8988T (cell line): ENCODE measurements at regions not wholly inside any gene's neighbourhood (a gene's known extent, or its start where the extent isn't known, plus 50 kb on each side); places are given as distances from the start of the nearest gene placed in this dataset.
"Not testable (repeated sequence)": the region's sequence is repeated elsewhere in the genome, so short reads cannot be mapped to it uniquely, and the experiment has no call there.

ENCODE experiments used
- DNase-seq: peaks from one replicate; pipeline ENCODE4 v3.0.0; 2011

DNA sequence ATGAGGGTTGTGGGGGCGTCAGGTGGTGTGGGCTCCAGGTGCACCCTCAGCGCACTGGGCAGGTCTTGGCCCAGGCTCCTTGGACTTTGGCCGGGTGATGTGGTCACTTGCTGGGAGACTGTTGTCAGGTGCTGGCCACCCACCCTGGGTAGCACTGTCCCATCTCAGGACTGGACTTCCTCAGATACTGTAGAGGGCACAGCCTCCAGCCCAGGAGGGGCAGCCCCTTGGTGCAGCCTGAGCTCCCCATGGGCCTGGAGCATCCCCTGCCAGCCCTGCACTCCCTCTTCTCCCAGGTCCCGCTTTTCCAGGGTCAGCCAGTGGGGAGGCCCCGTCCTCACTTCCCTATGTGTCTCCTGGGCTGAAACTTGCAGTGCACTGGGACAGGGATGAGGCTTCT, 592.3 kb downstream of the CWH43 start:
- DNase-seq = not testable (repeated sequence)

DNA sequence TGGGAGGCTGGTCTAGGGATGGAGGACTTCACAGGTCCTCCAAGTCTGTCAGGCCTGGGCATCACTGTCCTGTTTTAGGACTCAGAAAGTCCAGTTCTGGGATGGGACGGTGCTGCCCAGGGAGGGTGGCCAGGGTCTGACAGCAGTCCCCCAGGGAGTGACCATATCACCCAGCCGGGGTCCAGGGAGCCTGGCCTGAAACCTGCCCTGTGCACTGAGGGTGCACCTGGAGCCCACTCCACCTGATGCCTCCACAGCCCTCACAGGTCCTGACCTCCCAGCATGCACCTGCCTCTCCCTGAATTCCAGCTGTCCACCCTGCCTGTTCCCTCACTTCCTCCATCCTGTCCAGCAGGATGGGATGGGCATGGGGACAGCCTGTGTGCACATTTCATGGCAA, 592.8 kb downstream of the CWH43 start:
- not testable (repeated sequence) for DNase-seq

- not testable (repeated sequence) for DNase-seq
These were observed 594.1 kb downstream of the CWH43 start for GRCh38 chr4:49580166-49580565.

- not testable (repeated sequence) for DNase-seq
These were observed 602.3 kb downstream of the CWH43 start for GRCh38 chr4:49588401-49588800.

GRCh38 chr4:49618436-49618835, 632.4 kb downstream of the CWH43 start:
- not testable (repeated sequence) for DNase-seq

GRCh38 chr4:49626478-49626877, 640.4 kb downstream of the CWH43 start:
- not testable (repeated sequence) for DNase-seq
